KMS-11 (cell line): ENCODE measurements at regions not wholly inside any gene's neighbourhood (a gene's known extent, or its start where the extent isn't known, plus 50 kb on each side); places are given as distances from the start of the nearest gene placed in this dataset.

Experiments
- H2AFZ ChIP-seq: fragments of 200-600 bp; sonication (generic); 2 replicates; pipeline ENCODE4 v1.6.1; 2016; ENCODE audit warnings: antibody characterized with exemption, mixed run types, low read depth
- H3K27ac ChIP-seq: fragments of 200-600 bp; sonication (generic); 2 replicates; pipeline ENCODE4 v1.6.1; 2016; ENCODE audit warnings: mild to moderate bottlenecking, mixed run types
- H3K27me3 ChIP-seq: fragments of 200-600 bp; sonication (generic); 2 replicates; pipeline ENCODE4 v1.6.1; 2017; ENCODE audit warnings: mild to moderate bottlenecking, low read depth, mixed run types, moderate library complexity; ENCODE audit not compliant: insufficient read depth
- H3K36me3 ChIP-seq: fragments of 200-600 bp; sonication (generic); 2 replicates; pipeline ENCODE4 v1.6.1; 2017; ENCODE audit warnings: mild to moderate bottlenecking, mixed run types; ENCODE audit not compliant: insufficient read depth
- H3K4me1 ChIP-seq: fragments of 200-600 bp; sonication (generic); 2 replicates; pipeline ENCODE4 v1.6.1; 2016; ENCODE audit warnings: mild to moderate bottlenecking, low read depth, mixed run types; ENCODE audit not compliant: poor library complexity, severe bottlenecking
- H3K4me2 ChIP-seq: fragments of 200-600 bp; sonication (generic); 2 replicates; pipeline ENCODE4 v1.7.0; 2016; ENCODE audit warnings: mild to moderate bottlenecking, mixed run types
- H3K4me3 ChIP-seq: fragments of 200-600 bp; sonication (generic); IDR thresholded peaks from 2 replicates; pipeline ENCODE4 v1.6.1; 2017; ENCODE audit warnings: low read depth, low read length, mixed read lengths; ENCODE audit not compliant: insufficient read depth
- H3K79me2 ChIP-seq: fragments of 200-600 bp; sonication (generic); 2 replicates; pipeline ENCODE4 v1.6.1; 2016; ENCODE audit warnings: low read depth, mixed run types; ENCODE audit not compliant: insufficient read depth
- H3K9ac ChIP-seq: fragments of 200-600 bp; sonication (generic); 2 replicates; pipeline ENCODE4 v1.6.1; 2016; ENCODE audit warnings: mild to moderate bottlenecking, mixed run types
- H4K20me1 ChIP-seq: fragments of 200-600 bp; sonication (generic); 2 replicates; pipeline ENCODE4 v1.6.1; 2016; ENCODE audit warnings: mild to moderate bottlenecking, mixed run types; ENCODE audit not compliant: insufficient read depth
- CTCF ChIP-seq: fragments of 200-600 bp; sonication (generic); conservative IDR thresholded peaks from 2 replicates; pipeline ENCODE4 v1.6.1; 2017; ENCODE audit warnings: low read depth, mild to moderate bottlenecking, antibody characterized with exemption, low read length, moderate library complexity, mixed read lengths

DNA sequence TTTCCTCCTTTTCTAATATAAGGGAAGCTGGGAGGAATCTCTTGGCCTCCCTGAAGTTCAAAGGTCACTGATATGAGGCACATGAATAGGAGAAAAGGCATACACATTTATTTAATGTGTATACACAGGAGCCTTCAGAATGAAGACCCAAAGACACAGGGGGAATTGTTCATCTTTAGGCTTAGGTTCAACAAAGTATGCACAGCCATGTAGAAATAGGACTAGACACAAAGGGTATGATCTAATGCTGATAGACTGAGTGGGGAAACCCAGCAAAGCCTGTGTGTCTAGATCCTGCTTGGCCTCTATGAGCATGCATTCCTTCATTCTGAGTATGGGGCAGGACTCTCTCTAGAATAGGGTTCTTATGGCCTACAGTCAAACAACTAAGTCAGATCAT lies 177.1 kb upstream of the RFC3 start:
- Histone ChIP-seq H3K9ac (no peak overlapping the region), H3K4me2 (no peak overlapping the region), H3K27ac (no peak overlapping the region), H3K79me2 (no peaks in the 10 kb centered on the region), H4K20me1 (no peaks in the 10 kb centered on the region), H3K4me3 (no peak overlapping the region), H2AFZ (no peak overlapping the region), H3K36me3 (no peaks in the 10 kb centered on the region), H3K27me3 (no peaks in the 10 kb centered on the region), H3K4me1 (no peaks in the 10 kb centered on the region)
- TF ChIP-seq CTCF: no peak

DNA sequence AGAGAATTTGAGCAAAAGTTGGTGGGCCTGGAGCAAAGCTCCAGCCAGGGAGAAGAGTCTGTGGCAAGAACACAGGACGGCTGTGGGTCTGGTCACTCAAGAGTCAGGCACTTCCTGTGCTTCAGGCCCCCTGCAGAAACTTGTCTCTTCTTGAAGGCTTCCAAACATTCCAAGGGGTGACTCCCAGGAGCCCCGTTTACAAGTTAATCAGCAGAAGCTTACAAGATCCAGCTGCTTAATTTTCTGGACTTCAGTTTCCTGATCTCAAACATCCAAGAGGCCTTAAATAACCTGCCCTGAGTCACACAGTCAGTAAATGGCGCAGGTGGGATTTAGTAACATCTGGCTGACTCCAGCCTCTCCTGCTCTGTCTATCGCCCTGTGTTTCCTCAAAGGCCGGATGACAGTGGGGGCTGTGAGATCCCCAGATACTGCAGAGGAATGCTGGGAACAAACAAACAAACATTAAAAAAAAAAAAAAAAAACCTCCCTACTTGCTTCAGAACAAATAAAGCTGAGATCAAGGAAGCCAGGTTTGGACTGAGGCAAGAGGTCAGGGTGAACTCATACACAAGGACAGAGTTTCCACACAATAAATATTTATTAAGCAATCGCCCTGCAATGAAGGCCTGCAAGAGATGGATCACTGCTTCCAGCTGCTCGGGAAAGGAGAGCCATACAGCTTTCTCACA lies 175.4 kb upstream of the RFC3 start:
- Histone ChIP-seq H3K27ac (no peak overlapping the region), H3K36me3 (no peaks in the 10 kb centered on the region), H4K20me1 (no peaks in the 10 kb centered on the region), H3K79me2 (no peaks in the 10 kb centered on the region), H3K4me2 (no peak overlapping the region), H2AFZ (no peak overlapping the region), H3K4me1 (no peaks in the 10 kb centered on the region), H3K4me3 (no peak overlapping the region), H3K9ac (no peak overlapping the region), H3K27me3 (no peaks in the 10 kb centered on the region)
- TF ChIP-seq CTCF: no peak

- H3K36me3 ChIP-seq: no peaks in the 10 kb centered on the region
- no peaks in the 10 kb centered on the region for H4K20me1 ChIP-seq
- no peak overlapping the region for H3K4me3 ChIP-seq
- no peak for TF ChIP-seq CTCF
- H3K4me1 ChIP-seq: no peaks in the 10 kb centered on the region
- no peak overlapping the region for H3K4me2 ChIP-seq
- no peaks in the 10 kb centered on the region for H3K27me3 ChIP-seq
- no peak overlapping the region for H2AFZ ChIP-seq
- H3K27ac ChIP-seq: no peak overlapping the region
- H3K9ac ChIP-seq: no peak overlapping the region
- H3K79me2 ChIP-seq: no peaks in the 10 kb centered on the region
These were observed 173.1 kb upstream of the RFC3 start for GRCh38 chr13:33644581-33645543.

- Histone ChIP-seq H4K20me1 (no peaks in the 10 kb centered on the region), H3K9ac (no peak overlapping the region), H3K79me2 (no peaks in the 10 kb centered on the region), H3K36me3 (no peaks in the 10 kb centered on the region), H3K4me3 (no peak overlapping the region), H3K4me2 (no peak overlapping the region), H3K27ac (no peak overlapping the region), H2AFZ (no peak overlapping the region), H3K4me1 (no peaks in the 10 kb centered on the region), H3K27me3 (no peaks in the 10 kb centered on the region)
- TF ChIP-seq CTCF: no peak
These were observed 172.1 kb upstream of the RFC3 start for GRCh38 chr13:33645591-33646554.
